Neural cell (in vitro differentiated cells): ENCODE measurements at regions not wholly inside any gene's neighbourhood (a gene's known extent, or its start where the extent isn't known, plus 50 kb on each side); places are given as distances from the start of the nearest gene placed in this dataset.

Source experiments
- H2AFZ ChIP-seq: fragments of 200-600, 300-800 bp; sonication (generic), shearing (Covaris generic); 2 replicates; pipeline ENCODE4 v1.6.0; 2014; ENCODE audit warnings: low read depth, mild to moderate bottlenecking, antibody characterized with exemption, low read length, moderate library complexity
- H3F3A ChIP-seq: fragments of 200-600 bp; shearing (Covaris generic); 2 replicates; pipeline ENCODE4 v1.6.1; 2016; ENCODE audit warnings: mild to moderate bottlenecking, moderate library complexity, mixed read lengths, antibody characterized with exemption, low read length; ENCODE audit not compliant: insufficient read depth, poor library complexity, severe bottlenecking
- H3K27ac ChIP-seq: fragments of 200-600, 300-800 bp; sonication (generic), shearing (Covaris generic); 2 replicates; pipeline ENCODE4 v1.5.1; 2014; ENCODE audit warnings: mild to moderate bottlenecking, low read length, moderate library complexity
- H3K27me3 ChIP-seq: fragments of 300-800, 200-600 bp; sonication (generic), shearing (Covaris generic); 2 replicates; pipeline ENCODE4 v1.6.0; 2014; ENCODE audit warnings: mild to moderate bottlenecking, low read depth, low read length, moderate library complexity; ENCODE audit not compliant: insufficient read depth
- H3K36me3 ChIP-seq: fragments of 300-800, 200-600 bp; sonication (generic), shearing (Covaris generic); 2 replicates; pipeline ENCODE4 v1.5.1; 2014; ENCODE audit warnings: mild to moderate bottlenecking, antibody characterized with exemption, low read length, moderate library complexity; ENCODE audit not compliant: insufficient read depth
- H3K4me2 ChIP-seq: fragments of 300-800, 200-600 bp; sonication (generic), shearing (Covaris generic); 2 replicates; pipeline ENCODE4 v1.6.0; 2014; ENCODE audit warnings: mild to moderate bottlenecking, low read length
- H3K4me3 ChIP-seq: fragments of 300-800, 200-600 bp; sonication (generic), shearing (Covaris generic); 2 replicates; pipeline ENCODE4 v1.5.1; 2014; ENCODE audit warnings: mild to moderate bottlenecking, low read length, moderate library complexity
- H3K79me2 ChIP-seq: fragments of 200-600 bp; shearing (Covaris generic); replicated peaks from 2 replicates; pipeline ENCODE4 v1.6.0; 2014; ENCODE audit warnings: mild to moderate bottlenecking, low read length, moderate library complexity; ENCODE audit not compliant: insufficient read depth
- H3K9ac ChIP-seq: fragments of 300-800, 200-600 bp; sonication (generic), shearing (Covaris generic); 2 replicates; pipeline ENCODE4 v1.6.1; 2016; ENCODE audit warnings: mild to moderate bottlenecking, low read length, mixed read lengths
- H3K9me2 ChIP-seq: fragments of 200-600 bp; shearing (Covaris generic); 2 replicates; pipeline ENCODE4 v1.6.1; 2016; ENCODE audit warnings: mild to moderate bottlenecking, low read length, mixed read lengths; ENCODE audit not compliant: insufficient read depth
- H3K9me3 ChIP-seq: fragments of 200-600, 300-800 bp; sonication (generic), shearing (Covaris generic); 2 replicates; pipeline ENCODE4 v1.6.1; 2016; ENCODE audit warnings: mild to moderate bottlenecking, mixed run types, low read length, moderate library complexity, mixed read lengths
- H4K20me1 ChIP-seq: fragments of 200-600 bp; shearing (Covaris generic); 2 replicates; pipeline ENCODE4 v1.6.1; 2016; ENCODE audit warnings: mild to moderate bottlenecking, mixed run types; ENCODE audit not compliant: insufficient read depth
- EP300 ChIP-seq: fragments of 450-650 bp; conservative IDR thresholded peaks from 2 replicates; pipeline ENCODE4 v1.6.1; 2014; ENCODE audit warnings: antibody characterized with exemption, mild to moderate bottlenecking, moderate library complexity; ENCODE audit not compliant: poor library complexity, severe bottlenecking
- EZH2 ChIP-seq: fragments of 200-600, 300-800 bp; shearing (Covaris generic), sonication (generic); IDR thresholded peaks from 2 replicates; pipeline ENCODE4 v1.6.1; 2014; ENCODE audit warnings: antibody characterized with exemption, low read length, borderline replicate concordance, mild to moderate bottlenecking; ENCODE audit not compliant: insufficient read depth, poor library complexity, severe bottlenecking
- MXI1 ChIP-seq: fragments of 450-650 bp; conservative IDR thresholded peaks from 2 replicates; pipeline ENCODE4 v1.6.1; 2014; ENCODE audit warnings: antibody characterized with exemption, mild to moderate bottlenecking; ENCODE audit not compliant: poor library complexity, severe bottlenecking
- POLR2AphosphoS5 ChIP-seq: IDR thresholded peaks from 2 replicates; pipeline ENCODE4 v1.6.1; 2012
- RAD21 ChIP-seq: fragments of 450-650 bp; conservative IDR thresholded peaks from 2 replicates; pipeline ENCODE4 v1.6.1; 2014; ENCODE audit warnings: antibody characterized with exemption, mild to moderate bottlenecking, moderate library complexity
- SMC3 ChIP-seq: fragments of 450-650 bp; conservative IDR thresholded peaks from 2 replicates; pipeline ENCODE4 v1.6.1; 2014; ENCODE audit warnings: antibody characterized with exemption, mild to moderate bottlenecking, moderate library complexity; ENCODE audit not compliant: poor library complexity
- TAF1 ChIP-seq: IDR thresholded peaks from 2 replicates; pipeline ENCODE4 v1.6.1; 2012; ENCODE audit warnings: low read depth
- TF ChIP-seq, protein P1 (sequence below): fragments of 450-650 bp; IDR thresholded peaks from 2 replicates; pipeline ENCODE4 v1.5.1; 2014; ENCODE audit warnings: antibody characterized with exemption, mild to moderate bottlenecking, moderate library complexity; ENCODE audit not compliant: poor library complexity, severe bottlenecking
- TF ChIP-seq, protein P2 (sequence below): IDR thresholded peaks from 2 replicates; pipeline ENCODE4 v1.6.1; 2012; ENCODE audit warnings: borderline replicate concordance

DNA sequence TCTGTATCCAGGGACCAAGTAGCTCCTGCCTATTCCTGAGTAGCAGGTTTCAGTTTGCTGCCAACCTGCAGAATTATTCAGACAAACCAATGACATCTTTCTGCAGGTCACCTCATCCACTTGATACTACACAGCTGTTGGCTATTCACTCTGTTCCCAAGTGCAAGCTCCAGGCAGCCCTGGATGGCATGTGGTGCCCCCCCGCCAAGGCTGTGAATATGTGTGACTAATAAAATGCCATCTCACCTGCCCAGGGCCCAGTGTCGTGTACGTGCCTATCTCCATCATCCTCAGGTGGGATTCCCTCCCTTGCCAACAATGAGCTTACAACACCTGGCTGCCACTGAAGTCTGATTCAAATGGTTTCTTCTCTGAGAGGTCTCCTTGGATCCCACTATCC lies 125.8 kb downstream of the RAB11FIP2 start:
- H3K79me2 ChIP-seq, result no peaks in the 10 kb centered on the region
- H3K9me2 ChIP-seq, result no peaks in the 10 kb centered on the region
- H3K9me3 ChIP-seq, result no peaks in the 10 kb centered on the region
- H3K27ac ChIP-seq, result no peak overlapping the region
- H3K27me3 ChIP-seq, result no peaks in the 10 kb centered on the region
- H3K4me2 ChIP-seq, result no peak overlapping the region
- no peak overlapping the region for H2AFZ ChIP-seq
- no peaks in the 10 kb centered on the region for H3K36me3 ChIP-seq
- H3K4me3 ChIP-seq, result no peak overlapping the region
- no peaks in the 10 kb centered on the region for H3F3A ChIP-seq
- no peaks in the 10 kb centered on the region for H4K20me1 ChIP-seq
- TF ChIP-seq TAF1 (no peak), MXI1 (no peak), RAD21 (no peak), SMC3 (no peak), EP300 (no peak), POLR2AphosphoS5 (no peak), EZH2 (no peak)
- TF ChIP-seq, protein P1, sequence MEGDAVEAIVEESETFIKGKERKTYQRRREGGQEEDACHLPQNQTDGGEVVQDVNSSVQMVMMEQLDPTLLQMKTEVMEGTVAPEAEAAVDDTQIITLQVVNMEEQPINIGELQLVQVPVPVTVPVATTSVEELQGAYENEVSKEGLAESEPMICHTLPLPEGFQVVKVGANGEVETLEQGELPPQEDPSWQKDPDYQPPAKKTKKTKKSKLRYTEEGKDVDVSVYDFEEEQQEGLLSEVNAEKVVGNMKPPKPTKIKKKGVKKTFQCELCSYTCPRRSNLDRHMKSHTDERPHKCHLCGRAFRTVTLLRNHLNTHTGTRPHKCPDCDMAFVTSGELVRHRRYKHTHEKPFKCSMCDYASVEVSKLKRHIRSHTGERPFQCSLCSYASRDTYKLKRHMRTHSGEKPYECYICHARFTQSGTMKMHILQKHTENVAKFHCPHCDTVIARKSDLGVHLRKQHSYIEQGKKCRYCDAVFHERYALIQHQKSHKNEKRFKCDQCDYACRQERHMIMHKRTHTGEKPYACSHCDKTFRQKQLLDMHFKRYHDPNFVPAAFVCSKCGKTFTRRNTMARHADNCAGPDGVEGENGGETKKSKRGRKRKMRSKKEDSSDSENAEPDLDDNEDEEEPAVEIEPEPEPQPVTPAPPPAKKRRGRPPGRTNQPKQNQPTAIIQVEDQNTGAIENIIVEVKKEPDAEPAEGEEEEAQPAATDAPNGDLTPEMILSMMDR, result no peak
- TF ChIP-seq, protein P2, sequence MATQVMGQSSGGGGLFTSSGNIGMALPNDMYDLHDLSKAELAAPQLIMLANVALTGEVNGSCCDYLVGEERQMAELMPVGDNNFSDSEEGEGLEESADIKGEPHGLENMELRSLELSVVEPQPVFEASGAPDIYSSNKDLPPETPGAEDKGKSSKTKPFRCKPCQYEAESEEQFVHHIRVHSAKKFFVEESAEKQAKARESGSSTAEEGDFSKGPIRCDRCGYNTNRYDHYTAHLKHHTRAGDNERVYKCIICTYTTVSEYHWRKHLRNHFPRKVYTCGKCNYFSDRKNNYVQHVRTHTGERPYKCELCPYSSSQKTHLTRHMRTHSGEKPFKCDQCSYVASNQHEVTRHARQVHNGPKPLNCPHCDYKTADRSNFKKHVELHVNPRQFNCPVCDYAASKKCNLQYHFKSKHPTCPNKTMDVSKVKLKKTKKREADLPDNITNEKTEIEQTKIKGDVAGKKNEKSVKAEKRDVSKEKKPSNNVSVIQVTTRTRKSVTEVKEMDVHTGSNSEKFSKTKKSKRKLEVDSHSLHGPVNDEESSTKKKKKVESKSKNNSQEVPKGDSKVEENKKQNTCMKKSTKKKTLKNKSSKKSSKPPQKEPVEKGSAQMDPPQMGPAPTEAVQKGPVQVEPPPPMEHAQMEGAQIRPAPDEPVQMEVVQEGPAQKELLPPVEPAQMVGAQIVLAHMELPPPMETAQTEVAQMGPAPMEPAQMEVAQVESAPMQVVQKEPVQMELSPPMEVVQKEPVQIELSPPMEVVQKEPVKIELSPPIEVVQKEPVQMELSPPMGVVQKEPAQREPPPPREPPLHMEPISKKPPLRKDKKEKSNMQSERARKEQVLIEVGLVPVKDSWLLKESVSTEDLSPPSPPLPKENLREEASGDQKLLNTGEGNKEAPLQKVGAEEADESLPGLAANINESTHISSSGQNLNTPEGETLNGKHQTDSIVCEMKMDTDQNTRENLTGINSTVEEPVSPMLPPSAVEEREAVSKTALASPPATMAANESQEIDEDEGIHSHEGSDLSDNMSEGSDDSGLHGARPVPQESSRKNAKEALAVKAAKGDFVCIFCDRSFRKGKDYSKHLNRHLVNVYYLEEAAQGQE, result no peak
- H3K9ac ChIP-seq, result no peak overlapping the region

DNA sequence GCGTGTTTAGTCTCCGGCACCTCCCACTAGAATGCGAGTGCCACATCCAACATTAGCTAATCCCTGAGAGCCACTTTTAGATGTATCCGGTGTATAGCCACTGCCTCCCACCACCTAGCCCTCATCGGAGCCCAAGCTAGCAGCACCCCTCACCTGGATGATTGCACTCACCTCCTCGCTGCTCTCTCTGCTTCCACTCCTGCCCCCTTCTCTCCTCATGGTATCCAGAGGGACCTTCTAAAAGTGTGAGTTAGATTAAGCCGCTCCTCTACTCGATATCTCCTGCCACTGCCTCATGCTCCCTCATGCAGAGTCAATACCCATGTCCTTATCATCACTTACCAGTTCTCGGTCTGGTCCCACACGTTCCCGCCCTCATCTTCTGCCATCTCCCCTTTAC lies 125.3 kb downstream of the RAB11FIP2 start:
- Histone ChIP-seq H3K27me3 (no peaks in the 10 kb centered on the region), H3K36me3 (no peaks in the 10 kb centered on the region), H3K9me2 (no peaks in the 10 kb centered on the region), H2AFZ (no peak overlapping the region), H3K79me2 (no peaks in the 10 kb centered on the region), H3K9me3 (no peaks in the 10 kb centered on the region), H3K4me2 (no peak overlapping the region), H4K20me1 (no peaks in the 10 kb centered on the region), H3K4me3 (no peak overlapping the region), H3K27ac (no peak overlapping the region), H3K9ac (no peak overlapping the region), H3F3A (no peaks in the 10 kb centered on the region)
- TF ChIP-seq SMC3 (no peak), RAD21 (no peak), EZH2 (no peak), EP300 (no peak)
- TF ChIP-seq, protein P1, result no peak
